Activated CD4-positive, alpha-beta memory T cell treated with anti-CD3 and anti-CD28 coated beads, Interleukin-2, amount 10 ng/mL, durations not matched to agents 7 days and 5 days (primary cell): ENCODE measurements at regions not wholly inside any gene's neighbourhood (a gene's known extent, or its start where the extent isn't known, plus 50 kb on each side); places are given as distances from the start of the nearest gene placed in this dataset.
"Not testable (repeated sequence)": the region's sequence is repeated elsewhere in the genome, so short reads cannot be mapped to it uniquely, and the experiment has no call there.

Source experiments
- CTCF ChIA-PET: fragments of 350-600 bp; sonication (Branson Sonifier 250); formaldehyde crosslinking; loops from one replicate; lab custom pipeline; 2021; ENCODE audit warnings: antibody characterized with exemption, inconsistent platforms; lab: Charles Lee
- POLR2A ChIA-PET: fragments of 350-600 bp; sonication (Branson Sonifier 250); formaldehyde crosslinking; loops from one replicate; lab custom pipeline; 2021; ENCODE audit warnings: antibody characterized with exemption; lab: Charles Lee
- DNase-seq: peaks from one replicate; pipeline ENCODE4 v3.0.0-alpha.2; 2020
- H3K27ac Mint-ChIP-seq: one replicate; pipeline ENCODE4 v1.8.0; 2021; ENCODE audit warnings: mild to moderate bottlenecking, mixed read lengths
- H3K27me3 Mint-ChIP-seq: one replicate; pipeline ENCODE4 v1.8.0; 2021; ENCODE audit warnings: mixed read lengths
- H3K36me3 Mint-ChIP-seq: one replicate; pipeline ENCODE4 v1.8.0; 2021; ENCODE audit warnings: low read depth, mixed read lengths
- H3K4me1 Mint-ChIP-seq: one replicate; pipeline ENCODE4 v1.8.0; 2021; ENCODE audit warnings: mixed read lengths
- H3K4me3 Mint-ChIP-seq: one replicate; pipeline ENCODE4 v1.8.0; 2021; ENCODE audit warnings: mild to moderate bottlenecking, mixed read lengths
- H3K9me3 Mint-ChIP-seq: one replicate; pipeline ENCODE4 v1.8.0; 2021; ENCODE audit warnings: mixed read lengths

DNA sequence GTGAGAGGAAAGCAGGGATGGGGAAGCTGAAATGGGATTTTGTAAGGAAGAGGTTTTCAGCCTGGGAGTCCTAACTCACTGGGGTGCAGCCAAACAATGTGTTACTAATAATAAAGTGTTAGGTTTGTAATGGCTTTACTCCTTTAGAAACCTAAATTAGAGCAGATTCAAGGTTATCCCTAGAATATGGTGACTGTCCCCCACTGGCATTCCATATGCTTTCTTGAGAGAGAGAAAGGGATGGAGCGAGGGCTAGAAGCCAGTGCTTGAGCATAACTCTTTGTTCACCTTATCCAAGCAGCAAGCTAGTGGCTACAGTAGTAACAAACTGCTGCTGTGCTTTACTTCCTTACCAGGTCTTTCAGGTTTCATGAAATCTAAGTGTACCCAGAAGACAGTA, 249.1 kb upstream of the PGRMC2 start:
- Mint-ChIP-seq H3K4me1 (no peaks in the 10 kb centered on the region), H3K27me3 (peaks cover 12% of the 10 kb centered on the region), H3K36me3 (no peaks in the 10 kb centered on the region), H3K4me3 (no peak overlapping the region), H3K27ac (no peak overlapping the region), H3K9me3 (no peaks in the 10 kb centered on the region)
- ChIA-PET CTCF (no interaction called here), POLR2A (no interaction called here)
- no peak for DNase-seq

DNA sequence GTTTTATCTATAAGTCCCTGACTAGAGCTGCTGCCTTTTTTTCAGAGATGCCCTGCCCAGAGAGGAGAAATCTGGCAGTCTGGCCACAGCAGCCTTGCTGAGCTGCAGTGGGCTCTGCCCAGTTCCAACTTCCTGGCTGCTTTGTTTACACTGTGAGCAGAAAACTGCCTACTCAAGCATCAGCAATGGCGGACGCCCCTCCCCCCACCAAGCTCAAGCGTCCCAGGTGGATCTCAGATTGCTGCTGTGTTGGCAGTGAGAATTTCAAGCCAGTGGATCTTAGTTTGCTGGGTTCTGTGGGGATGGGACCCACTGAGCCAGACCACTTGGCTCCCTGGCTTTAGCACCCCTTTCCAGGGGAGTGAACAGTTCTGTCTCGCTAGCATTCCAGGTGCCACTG, 247.9 kb upstream of the PGRMC2 start:
- H3K4me3 Mint-ChIP-seq, H3K27ac Mint-ChIP-seq, DNase-seq, POLR2A ChIA-PET, H3K36me3 Mint-ChIP-seq, CTCF ChIA-PET, H3K4me1 Mint-ChIP-seq, H3K9me3 Mint-ChIP-seq: not testable (repeated sequence)
- peaks cover 15% of the 10 kb centered on the region for H3K27me3 Mint-ChIP-seq

DNA sequence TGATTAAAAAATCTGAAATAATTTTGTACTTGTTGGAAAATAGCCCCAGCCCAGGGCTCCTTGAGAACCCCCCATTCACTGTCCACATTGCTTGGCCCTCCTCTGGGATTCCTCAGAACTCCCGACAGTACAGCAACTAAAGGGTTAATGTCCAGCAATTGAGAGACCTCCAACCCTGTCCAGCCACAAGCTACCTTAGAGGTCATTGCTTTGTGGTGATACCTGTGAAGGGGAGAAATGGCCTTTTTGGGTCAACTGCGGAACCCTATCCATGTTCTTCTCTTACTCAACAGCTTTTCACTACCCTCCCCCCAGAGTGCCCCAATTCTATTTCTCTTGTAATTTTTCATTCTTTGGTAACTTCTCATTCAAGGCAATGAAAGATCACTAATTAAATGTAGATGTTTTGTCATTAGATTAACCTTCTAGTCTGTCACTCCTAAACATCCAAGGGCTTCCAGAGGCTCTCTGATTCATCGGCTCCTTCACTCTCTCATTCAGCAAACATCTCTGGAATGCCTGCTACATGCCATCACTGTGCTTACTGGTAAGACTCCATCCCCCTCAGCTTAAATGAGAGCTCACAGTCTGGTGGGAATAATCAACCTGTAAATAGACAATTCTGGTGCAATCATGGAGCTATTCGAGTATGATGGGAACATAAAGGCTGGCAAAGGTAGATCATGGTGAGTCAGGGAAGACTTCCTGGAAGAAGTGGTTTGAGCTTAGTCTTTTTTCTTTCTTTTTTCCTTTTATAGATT, 241.4 kb upstream of the PGRMC2 start:
- no peak overlapping the region for H3K4me3 Mint-ChIP-seq
- no peaks in the 10 kb centered on the region for H3K4me1 Mint-ChIP-seq
- POLR2A ChIA-PET = no interaction called here
- H3K36me3 Mint-ChIP-seq = no peaks in the 10 kb centered on the region
- H3K27me3 Mint-ChIP-seq = peaks cover 15% of the 10 kb centered on the region
- CTCF ChIA-PET = no interaction called here
- no peak overlapping the region for H3K27ac Mint-ChIP-seq
- no peaks in the 10 kb centered on the region for H3K9me3 Mint-ChIP-seq
- DNase-seq = no peak

DNA sequence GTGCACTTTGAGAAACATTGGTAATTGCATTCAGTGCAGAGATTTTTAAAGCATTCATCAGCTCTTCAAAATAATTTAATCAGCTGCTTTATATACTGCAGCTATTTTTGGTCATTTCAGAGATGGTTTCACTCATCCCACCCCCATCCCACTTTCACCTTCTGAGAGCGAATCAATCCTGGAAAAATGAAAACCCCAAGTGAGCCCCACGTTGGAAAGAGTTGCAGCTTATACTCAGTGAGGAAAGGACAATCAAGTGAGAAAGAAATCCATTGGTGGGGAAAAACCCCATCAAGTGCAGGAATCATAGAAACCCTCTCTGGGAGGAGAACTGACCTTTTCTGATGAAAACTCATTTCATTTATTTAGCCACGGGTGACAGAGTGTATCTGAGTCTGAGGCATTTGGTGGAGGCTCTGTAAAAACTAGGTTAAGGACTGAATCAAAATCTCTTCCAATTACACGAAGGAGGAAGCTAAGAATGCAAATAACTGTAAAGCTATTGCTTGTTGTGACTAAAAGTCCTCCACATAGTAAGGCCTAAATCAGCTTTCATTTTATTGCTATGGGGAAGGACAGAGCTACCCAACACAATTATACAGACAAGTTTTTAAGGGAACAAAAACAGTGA, 240.4 kb upstream of the PGRMC2 start:
- CTCF ChIA-PET = no interaction called here
- Mint-ChIP-seq H3K27ac (no peak overlapping the region), H3K9me3 (no peaks in the 10 kb centered on the region), H3K27me3 (peaks cover 9% of the 10 kb centered on the region), H3K36me3 (no peaks in the 10 kb centered on the region), H3K4me3 (no peak overlapping the region), H3K4me1 (no peaks in the 10 kb centered on the region)
- POLR2A ChIA-PET = no interaction called here
- DNase-seq = no peak

DNA sequence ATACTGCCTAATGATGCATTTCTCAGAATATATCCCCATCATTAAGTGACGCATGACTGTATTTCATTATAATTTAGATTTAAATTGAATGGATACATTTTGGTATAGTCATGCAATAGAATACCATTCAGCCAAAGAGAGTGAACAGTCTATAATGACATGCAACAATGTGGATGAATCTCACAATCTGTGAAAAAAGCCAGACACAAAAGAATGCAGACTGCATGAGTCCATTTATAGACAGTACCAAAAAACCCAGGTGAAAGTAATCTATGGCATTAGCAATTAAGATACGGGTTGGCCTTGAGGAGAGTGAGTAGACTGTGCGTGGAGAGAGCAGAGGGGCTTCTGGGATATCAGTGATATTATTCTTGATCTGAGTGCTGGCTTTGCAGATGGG, 239.7 kb upstream of the PGRMC2 start:
- CTCF ChIA-PET = no interaction called here
- Mint-ChIP-seq H3K27ac (no peak overlapping the region), H3K9me3 (no peaks in the 10 kb centered on the region), H3K4me3 (no peak overlapping the region), H3K27me3 (peaks cover 7% of the 10 kb centered on the region), H3K36me3 (no peaks in the 10 kb centered on the region), H3K4me1 (no peaks in the 10 kb centered on the region)
- POLR2A ChIA-PET = no interaction called here
- no peak for DNase-seq

DNA sequence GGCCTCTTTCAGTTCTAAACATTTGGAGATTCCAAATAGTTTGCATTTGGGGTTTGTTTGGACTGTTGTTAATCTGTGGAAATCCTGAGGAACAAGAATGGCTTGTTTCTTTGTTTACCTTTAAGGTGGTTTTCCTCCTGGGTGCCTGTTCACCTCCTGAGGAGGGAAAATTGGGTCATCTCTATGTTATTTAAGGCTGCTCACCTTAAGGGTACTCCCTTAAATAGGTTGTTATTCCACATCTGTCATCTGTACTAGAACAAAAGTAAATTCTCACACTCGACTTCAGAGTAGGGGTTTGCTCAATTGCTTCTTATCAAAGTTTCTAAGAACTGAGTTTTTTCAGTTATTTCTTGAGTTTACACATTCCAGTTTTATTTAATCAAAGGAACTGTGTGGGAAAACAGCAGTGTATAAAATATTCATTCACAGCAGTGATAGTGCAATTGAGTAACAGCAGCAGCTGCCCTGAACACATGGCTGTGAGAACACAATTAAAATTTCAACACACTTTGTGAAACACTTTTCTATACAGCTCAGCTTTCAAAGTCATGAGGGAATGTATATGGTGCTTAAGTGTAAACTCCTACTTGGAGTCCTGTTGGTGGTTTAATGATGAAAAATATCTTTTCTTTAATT, 238.5 kb upstream of the PGRMC2 start:
- H3K9me3 Mint-ChIP-seq = no peaks in the 10 kb centered on the region
- ChIA-PET CTCF (no interaction called here), POLR2A (no interaction called here)
- no peaks in the 10 kb centered on the region for H3K4me1 Mint-ChIP-seq
- H3K27ac Mint-ChIP-seq = no peak overlapping the region
- DNase-seq = no peak
- H3K27me3 Mint-ChIP-seq = peaks cover 4% of the 10 kb centered on the region
- no peak overlapping the region for H3K4me3 Mint-ChIP-seq
- H3K36me3 Mint-ChIP-seq = no peaks in the 10 kb centered on the region

DNA sequence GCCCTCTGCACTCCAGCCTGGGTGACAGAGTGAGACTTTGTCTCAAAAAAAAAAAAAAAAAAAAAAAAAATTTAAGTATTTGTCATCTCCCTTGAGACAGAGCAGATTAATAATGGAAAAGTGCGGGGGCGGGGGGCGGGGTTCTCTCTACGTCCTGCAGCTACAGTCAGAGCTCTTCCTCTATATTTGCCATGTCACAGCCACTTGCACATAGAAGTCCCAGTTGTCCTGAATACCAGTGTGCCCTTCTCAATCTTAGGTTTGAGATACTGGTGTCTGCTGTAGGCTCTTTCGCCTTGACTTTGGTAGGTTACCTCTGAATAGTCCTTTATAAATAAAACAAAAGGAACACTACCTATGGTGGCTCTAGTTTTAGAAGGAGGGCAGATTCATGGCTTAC, 237.8 kb upstream of the PGRMC2 start:
- Mint-ChIP-seq H3K36me3 (no peaks in the 10 kb centered on the region), H3K9me3 (no peaks in the 10 kb centered on the region), H3K27me3 (peaks cover 4% of the 10 kb centered on the region), H3K27ac (no peak overlapping the region), H3K4me1 (no peaks in the 10 kb centered on the region), H3K4me3 (no peak overlapping the region)
- ChIA-PET CTCF (no interaction called here), POLR2A (no interaction called here)
- DNase-seq = no peak

DNA sequence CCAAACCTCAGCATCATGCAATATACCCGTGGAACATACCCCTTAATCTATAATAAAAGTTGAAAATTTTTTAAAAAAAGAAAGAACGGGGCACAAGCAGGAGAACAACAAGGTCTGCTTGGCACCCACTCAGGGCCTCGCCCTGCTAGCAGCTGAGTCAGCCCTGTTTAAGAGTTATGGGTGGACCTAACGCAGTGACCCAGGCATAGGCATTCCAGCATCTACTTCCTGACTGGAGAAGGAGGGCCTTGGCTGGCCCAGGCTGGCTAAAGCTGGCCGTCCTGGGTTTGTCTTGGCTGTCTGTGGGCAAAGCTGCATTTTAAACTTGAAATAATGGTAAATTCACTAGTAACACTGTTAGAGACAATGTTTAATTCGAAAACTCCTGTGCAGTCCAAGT, 236.7 kb upstream of the PGRMC2 start:
- peaks cover 4% of the 10 kb centered on the region for H3K27me3 Mint-ChIP-seq
- H3K36me3 Mint-ChIP-seq = no peaks in the 10 kb centered on the region
- ChIA-PET CTCF (no interaction called here), POLR2A (no interaction called here)
- H3K4me3 Mint-ChIP-seq = no peak overlapping the region
- DNase-seq = no peak
- H3K4me1 Mint-ChIP-seq = no peaks in the 10 kb centered on the region
- H3K27ac Mint-ChIP-seq = no peak overlapping the region
- no peaks in the 10 kb centered on the region for H3K9me3 Mint-ChIP-seq

DNA sequence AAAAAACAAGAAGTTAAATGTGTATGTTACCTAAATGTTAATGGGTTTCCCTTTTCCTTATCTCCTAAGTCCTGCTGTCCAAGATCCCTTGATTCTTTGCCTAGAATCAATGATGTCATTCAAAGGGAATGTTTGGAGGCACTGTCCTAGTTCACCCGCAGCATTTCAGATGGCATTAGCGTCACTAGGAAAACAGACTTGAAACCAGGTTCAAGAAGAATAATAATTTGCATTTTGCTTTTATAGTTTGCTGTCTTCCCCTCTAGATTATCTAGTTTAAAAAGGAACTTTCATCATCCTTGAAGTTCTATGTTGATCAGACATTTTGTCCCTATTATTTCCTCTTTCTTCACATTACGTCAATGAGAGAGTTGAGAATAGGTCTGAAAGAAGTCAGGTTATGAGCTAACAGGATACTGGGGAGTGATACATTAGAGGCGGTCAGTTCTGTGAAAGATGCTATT, 234.1 kb upstream of the PGRMC2 start:
- Mint-ChIP-seq H3K9me3 (no peaks in the 10 kb centered on the region), H3K36me3 (no peaks in the 10 kb centered on the region), H3K27ac (no peak overlapping the region), H3K27me3 (peaks cover 4% of the 10 kb centered on the region), H3K4me3 (no peak overlapping the region), H3K4me1 (no peaks in the 10 kb centered on the region)
- CTCF ChIA-PET = no interaction called here
- no peak for DNase-seq
- POLR2A ChIA-PET = no interaction called here

DNA sequence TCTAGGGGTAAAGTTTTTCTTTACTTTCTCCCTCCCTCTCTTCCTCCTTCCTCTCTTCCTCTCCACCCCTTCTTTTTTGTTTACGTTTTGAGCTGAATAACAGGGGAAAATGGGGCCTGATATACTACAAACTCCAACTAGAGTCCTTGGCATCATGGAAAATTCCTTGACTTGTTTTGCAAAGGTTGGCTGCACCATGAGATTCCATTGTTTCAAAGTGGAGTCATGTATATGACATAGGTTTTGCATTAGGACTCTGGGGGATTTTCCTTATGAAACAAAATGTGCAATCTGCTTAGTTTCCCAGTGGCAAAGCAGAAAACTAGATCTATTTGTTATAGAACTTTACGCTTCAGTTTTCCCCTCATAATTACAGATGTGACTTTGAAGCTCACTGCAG, 233.5 kb upstream of the PGRMC2 start:
- Mint-ChIP-seq H3K9me3 (no peaks in the 10 kb centered on the region), H3K27me3 (peaks cover 4% of the 10 kb centered on the region), H3K4me1 (no peaks in the 10 kb centered on the region), H3K4me3 (no peak overlapping the region), H3K27ac (no peak overlapping the region), H3K36me3 (no peaks in the 10 kb centered on the region)
- CTCF ChIA-PET = no interaction called here
- no peak for DNase-seq
- POLR2A ChIA-PET = no interaction called here

DNA sequence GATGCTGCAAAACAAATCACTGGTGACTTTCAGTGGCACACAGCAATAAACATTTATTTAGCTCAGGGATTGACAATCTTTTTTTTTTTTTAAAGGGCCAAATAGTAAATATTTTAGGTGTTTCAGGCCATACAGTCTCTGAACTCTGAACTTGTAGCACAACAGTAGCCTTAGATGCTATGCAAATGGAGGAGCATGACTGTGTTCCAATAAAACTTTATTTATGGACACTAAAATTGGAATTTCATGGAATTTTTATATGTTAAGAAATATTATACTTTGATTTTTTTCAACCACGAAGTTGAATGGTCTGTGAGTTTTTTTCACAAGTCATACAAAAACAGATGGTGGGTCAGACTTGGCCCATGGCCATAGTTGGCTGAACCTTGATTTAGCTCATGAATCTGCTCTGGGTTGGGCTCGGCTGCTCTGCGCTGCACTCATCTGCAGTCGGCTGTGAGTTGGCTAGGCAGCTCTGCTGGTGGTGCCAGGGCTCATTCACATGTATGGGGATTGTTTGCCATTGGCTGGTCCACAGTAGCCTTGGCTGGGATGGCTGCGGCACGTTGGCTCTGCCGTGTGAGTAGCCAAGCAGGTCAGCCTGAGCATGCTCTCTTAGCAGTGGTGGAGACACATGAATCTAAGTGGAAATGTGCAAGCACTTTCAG, 231.7 kb upstream of the PGRMC2 start:
- H3K4me1 Mint-ChIP-seq = peaks cover 2% of the 10 kb centered on the region
- peaks cover 4% of the 10 kb centered on the region for H3K27me3 Mint-ChIP-seq
- ChIA-PET POLR2A (no interaction called here), CTCF (no interaction called here)
- no peak for DNase-seq
- H3K36me3 Mint-ChIP-seq = peaks cover 2% of the 10 kb centered on the region
- no peaks in the 10 kb centered on the region for H3K9me3 Mint-ChIP-seq
- H3K27ac Mint-ChIP-seq = no peak overlapping the region
- no peak overlapping the region for H3K4me3 Mint-ChIP-seq

DNA sequence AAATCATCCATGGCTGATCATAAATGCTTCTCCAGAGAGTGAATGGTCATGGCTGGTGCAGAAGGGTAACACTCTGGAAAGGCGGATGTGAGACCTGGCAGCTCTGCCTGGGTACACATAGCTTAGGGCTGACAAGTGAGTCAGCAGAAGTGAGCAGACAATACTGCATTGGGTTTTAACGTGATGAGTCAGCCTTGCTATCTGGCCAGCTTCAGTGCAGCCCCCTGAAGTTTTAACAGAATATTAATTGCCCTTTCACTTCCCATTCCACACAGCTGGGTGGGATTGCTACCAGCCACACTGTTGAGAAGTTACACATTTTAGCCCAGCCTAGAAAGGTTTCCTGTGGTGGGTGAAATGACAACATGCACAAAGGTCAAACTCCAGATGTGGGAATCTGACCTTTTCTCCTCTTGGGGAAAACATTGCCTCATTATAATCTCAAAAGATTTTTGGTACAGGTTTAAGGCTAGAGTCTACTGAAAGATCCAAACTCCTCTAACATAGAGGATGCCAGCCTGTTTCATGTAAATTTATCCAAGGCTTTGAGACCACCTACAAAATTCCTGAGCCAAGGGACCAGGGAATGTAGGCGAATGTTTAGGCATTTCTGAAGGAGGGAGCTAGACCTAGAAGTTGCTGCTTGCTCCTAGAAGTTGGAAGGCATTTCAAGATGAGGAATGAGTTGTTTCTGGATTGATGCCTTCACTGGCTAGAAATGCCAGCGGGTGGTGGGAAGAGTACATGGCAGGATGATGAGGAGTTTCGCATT, 230.3 kb upstream of the PGRMC2 start:
- CTCF ChIA-PET = interaction anchor here (1.4 kb wide), 1 partner anchor 64 kb away, joined by 4 read pairs; no protein-coding TSS in a partner anchor
- H3K36me3 Mint-ChIP-seq = peaks cover 2% of the 10 kb centered on the region
- no peak for DNase-seq
- no peaks in the 10 kb centered on the region for H3K9me3 Mint-ChIP-seq
- POLR2A ChIA-PET = no interaction called here
- H3K27ac Mint-ChIP-seq = no peak overlapping the region
- peaks cover 9% of the 10 kb centered on the region for H3K4me1 Mint-ChIP-seq
- no peak overlapping the region for H3K4me3 Mint-ChIP-seq
- H3K27me3 Mint-ChIP-seq = peaks cover 4% of the 10 kb centered on the region
